Kidney epithelial cell (primary cell): ENCODE measurements at regions not wholly inside any gene's neighbourhood (a gene's known extent, or its start where the extent isn't known, plus 50 kb on each side); places are given as distances from the start of the nearest gene placed in this dataset.

Experiments
- DNase-seq: peaks from one replicate; pipeline ENCODE4 v3.0.0-alpha.2; 2010; ENCODE audit warnings: low read depth
- H3K27me3 ChIP-seq: 2 replicates; pipeline ENCODE4 v1.6.0; 2011; ENCODE audit warnings: low read length; ENCODE audit not compliant: control insufficient read depth, insufficient read depth
- H3K36me3 ChIP-seq: 2 replicates; pipeline ENCODE4 v1.5.1; 2011; ENCODE audit warnings: low read length; ENCODE audit not compliant: control insufficient read depth, insufficient read depth
- H3K4me3 ChIP-seq: 2 replicates; pipeline ENCODE4 v1.5.1; 2011; ENCODE audit warnings: low read depth, mild to moderate bottlenecking, control low read depth, low read length
- TF ChIP-seq, protein P1 (sequence below): IDR thresholded peaks from 2 replicates; pipeline ENCODE4 v1.5.1; 2011; ENCODE audit warnings: mild to moderate bottlenecking, moderate library complexity, low read length, control low read depth, inconsistent platforms; ENCODE audit not compliant: insufficient read depth, poor library complexity, severe bottlenecking

DNA sequence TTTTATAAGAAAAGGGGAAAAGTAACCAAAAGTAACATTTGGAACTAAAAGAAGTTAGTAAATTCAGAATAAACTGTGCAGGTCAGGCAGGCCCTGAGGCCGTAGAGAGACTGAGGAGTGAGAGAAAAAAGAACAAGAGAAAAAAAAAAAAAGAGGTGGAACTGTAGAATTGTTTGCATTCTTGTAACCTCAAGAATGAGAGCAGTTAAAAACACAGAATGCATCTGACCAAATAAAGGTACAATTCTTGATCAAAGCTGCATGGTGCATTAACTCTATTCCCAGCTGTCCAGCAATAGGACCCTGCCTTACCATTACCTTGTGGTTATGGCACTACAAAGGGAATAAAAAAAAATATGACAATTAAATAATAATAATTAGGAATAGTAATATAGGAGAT lies 170.1 kb upstream of the SEMA3A start:
- Histone ChIP-seq H3K4me3 (no peak overlapping the region), H3K36me3 (no peaks in the 10 kb centered on the region), H3K27me3 (no peaks in the 10 kb centered on the region)
- TF ChIP-seq, protein P1, sequence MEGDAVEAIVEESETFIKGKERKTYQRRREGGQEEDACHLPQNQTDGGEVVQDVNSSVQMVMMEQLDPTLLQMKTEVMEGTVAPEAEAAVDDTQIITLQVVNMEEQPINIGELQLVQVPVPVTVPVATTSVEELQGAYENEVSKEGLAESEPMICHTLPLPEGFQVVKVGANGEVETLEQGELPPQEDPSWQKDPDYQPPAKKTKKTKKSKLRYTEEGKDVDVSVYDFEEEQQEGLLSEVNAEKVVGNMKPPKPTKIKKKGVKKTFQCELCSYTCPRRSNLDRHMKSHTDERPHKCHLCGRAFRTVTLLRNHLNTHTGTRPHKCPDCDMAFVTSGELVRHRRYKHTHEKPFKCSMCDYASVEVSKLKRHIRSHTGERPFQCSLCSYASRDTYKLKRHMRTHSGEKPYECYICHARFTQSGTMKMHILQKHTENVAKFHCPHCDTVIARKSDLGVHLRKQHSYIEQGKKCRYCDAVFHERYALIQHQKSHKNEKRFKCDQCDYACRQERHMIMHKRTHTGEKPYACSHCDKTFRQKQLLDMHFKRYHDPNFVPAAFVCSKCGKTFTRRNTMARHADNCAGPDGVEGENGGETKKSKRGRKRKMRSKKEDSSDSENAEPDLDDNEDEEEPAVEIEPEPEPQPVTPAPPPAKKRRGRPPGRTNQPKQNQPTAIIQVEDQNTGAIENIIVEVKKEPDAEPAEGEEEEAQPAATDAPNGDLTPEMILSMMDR, result no peak
- peak; percentile 65 for DNase-seq

DNA sequence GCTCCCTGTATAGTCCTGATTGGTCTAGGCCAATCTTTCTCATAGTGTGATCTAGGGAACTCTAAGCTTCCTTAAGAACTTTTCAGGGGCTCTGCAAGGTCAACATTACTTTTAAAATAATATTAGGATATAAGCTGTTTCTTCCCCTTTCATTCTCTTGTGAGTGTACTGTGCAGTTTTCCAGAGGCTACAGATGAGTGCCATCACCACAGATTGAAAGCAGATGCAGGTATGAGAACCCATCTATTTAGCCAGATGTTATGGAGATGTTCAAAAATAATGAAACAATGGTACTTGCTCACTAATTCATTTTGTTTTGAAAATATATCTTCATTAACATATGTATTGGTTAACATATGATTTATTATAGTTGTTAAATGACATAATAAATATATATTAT lies 169.2 kb upstream of the SEMA3A start:
- TF ChIP-seq, protein P1, result no peak
- DNase-seq, result no peak
- Histone ChIP-seq H3K36me3 (no peaks in the 10 kb centered on the region), H3K4me3 (no peak overlapping the region), H3K27me3 (no peaks in the 10 kb centered on the region)

DNA sequence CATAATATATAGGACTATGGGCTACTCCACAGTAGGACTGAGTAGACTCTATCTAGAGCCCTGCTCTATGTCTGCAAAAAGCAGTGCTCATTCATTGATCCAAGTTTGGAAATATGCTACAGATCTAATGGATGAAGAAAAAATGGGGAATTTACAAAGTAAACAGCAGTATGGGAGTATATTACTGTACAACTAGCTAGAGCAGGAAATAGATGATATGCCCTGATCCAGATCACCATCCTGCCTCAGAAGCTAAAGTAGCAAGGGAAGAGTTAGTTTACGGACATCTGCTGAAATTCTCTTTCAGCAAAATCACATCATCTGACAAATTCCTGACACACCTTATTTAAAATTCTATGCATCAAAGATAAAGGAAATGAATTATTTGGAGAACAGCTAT lies 168.2 kb upstream of the SEMA3A start:
- no peaks in the 10 kb centered on the region for H3K27me3 ChIP-seq
- no peak for DNase-seq
- H3K4me3 ChIP-seq, result no peak overlapping the region
- TF ChIP-seq, protein P1, result no peak
- H3K36me3 ChIP-seq, result no peaks in the 10 kb centered on the region

DNA sequence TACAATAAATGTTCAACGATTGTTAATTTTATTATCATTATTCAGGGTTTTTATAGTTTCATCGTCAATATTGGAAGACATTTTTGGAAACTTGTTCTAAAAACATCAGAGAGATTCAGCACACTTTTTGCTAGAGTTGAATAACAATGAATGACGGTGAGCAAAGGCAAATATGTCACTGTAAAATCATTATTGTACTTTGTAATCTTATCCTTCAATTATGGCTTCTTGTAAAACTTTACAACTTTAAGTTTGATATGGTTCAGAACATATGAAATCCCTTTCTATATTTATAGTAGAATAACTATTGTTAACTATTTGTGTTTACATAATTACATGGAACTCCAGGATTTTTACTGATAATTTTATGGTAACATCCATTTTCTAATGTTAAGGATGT lies 167.8 kb upstream of the SEMA3A start:
- H3K27me3 ChIP-seq, result no peaks in the 10 kb centered on the region
- no peak overlapping the region for H3K4me3 ChIP-seq
- TF ChIP-seq, protein P1, result no peak
- no peak for DNase-seq
- H3K36me3 ChIP-seq, result no peaks in the 10 kb centered on the region

DNA sequence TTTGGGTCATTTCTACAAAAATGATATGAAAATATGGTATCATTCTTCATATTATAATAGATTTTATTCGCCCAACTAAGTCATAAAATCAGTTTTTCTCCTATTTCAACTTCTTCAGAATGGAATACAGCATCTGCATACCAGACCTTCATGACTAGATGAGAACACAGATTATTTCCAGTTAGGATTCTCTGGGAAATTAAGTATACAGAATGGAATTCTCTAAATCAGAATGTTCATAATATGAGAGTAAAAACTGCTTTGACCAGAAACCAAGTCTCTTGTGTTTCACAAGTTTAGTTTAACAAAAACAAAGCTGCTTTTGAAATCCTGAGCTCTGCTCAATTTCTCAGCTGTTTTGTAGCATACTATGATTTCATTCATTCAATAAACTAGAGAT lies 160.3 kb upstream of the SEMA3A start:
- TF ChIP-seq, protein P1, result no peak
- no peaks in the 10 kb centered on the region for H3K36me3 ChIP-seq
- no peak for DNase-seq
- no peak overlapping the region for H3K4me3 ChIP-seq
- H3K27me3 ChIP-seq, result no peaks in the 10 kb centered on the region

DNA sequence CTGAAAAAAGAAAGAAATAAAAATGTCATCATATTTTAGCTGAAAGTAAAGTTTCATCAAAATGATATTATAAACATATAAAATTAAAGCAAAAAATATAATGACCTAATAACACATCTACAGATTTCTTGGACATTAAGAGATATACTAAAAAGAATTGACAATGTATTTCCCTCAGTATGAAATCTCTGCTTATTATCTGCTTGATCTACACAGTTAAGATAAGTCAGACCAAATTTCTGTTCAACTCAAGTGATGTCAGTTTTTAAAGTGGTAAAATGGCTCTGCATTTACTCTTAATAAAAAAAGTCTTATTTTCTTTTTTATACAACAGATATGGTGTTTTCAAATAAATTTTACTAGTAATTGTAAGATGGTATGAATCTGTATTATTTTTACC lies 159.4 kb upstream of the SEMA3A start:
- Histone ChIP-seq H3K27me3 (no peaks in the 10 kb centered on the region), H3K36me3 (no peaks in the 10 kb centered on the region), H3K4me3 (no peak overlapping the region)
- TF ChIP-seq, protein P1, result no peak
- DNase-seq, result no peak
